ENCODE measurements at regions not wholly inside any gene's neighbourhood (a gene's known extent, or its start where the extent isn't known, plus 50 kb on each side); places are given as distances from the start of the nearest gene placed in this dataset.

DNA sequence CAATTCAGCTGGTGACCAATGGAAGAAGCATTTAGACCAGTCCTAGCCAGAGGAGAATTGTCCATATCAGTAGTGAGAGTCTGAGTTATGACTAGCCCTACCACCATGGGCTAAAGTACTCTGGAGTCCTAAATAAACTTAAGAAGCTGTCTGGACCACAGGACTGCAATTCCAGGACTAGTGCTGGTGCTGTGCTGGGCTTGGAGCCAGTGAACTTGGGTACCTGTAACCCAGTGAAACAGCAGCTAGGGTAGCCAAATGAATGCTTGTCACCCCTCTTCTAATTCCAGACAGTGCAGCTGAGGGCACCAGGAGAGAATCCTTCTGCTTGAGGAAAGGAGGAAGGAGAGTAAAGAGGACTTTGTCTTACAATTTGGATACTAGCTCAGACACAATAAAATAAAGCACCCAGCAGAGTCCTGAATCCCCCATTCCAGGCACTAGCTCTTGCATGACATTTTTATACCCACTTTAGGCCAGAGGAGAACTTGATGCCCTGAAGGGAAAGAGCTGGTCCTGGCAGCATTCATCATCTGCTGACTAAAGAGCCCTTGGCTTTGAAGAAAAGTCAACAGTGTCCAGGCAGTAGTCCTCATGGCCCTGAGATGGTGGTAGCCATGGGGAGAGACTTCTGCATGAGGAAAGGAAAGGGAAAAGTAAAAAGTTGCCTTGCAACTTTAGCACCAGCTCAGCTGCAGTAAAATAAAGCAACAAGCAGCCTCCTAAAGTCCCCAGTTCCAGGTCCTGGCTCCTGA lies 2675.7 kb downstream of the PCDH7 start:
- TF ChIP-seq, protein P1, sequence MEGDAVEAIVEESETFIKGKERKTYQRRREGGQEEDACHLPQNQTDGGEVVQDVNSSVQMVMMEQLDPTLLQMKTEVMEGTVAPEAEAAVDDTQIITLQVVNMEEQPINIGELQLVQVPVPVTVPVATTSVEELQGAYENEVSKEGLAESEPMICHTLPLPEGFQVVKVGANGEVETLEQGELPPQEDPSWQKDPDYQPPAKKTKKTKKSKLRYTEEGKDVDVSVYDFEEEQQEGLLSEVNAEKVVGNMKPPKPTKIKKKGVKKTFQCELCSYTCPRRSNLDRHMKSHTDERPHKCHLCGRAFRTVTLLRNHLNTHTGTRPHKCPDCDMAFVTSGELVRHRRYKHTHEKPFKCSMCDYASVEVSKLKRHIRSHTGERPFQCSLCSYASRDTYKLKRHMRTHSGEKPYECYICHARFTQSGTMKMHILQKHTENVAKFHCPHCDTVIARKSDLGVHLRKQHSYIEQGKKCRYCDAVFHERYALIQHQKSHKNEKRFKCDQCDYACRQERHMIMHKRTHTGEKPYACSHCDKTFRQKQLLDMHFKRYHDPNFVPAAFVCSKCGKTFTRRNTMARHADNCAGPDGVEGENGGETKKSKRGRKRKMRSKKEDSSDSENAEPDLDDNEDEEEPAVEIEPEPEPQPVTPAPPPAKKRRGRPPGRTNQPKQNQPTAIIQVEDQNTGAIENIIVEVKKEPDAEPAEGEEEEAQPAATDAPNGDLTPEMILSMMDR (IDR thresholded peaks at IDR 0.05), result no peak
- TF ChIP-seq EP300 (IDR thresholded peaks at IDR 0.05), result no peak
